ENCODE measurements at regions not wholly inside any gene's neighbourhood (a gene's known extent, or its start where the extent isn't known, plus 50 kb on each side); places are given as distances from the start of the nearest gene placed in this dataset.

DNA sequence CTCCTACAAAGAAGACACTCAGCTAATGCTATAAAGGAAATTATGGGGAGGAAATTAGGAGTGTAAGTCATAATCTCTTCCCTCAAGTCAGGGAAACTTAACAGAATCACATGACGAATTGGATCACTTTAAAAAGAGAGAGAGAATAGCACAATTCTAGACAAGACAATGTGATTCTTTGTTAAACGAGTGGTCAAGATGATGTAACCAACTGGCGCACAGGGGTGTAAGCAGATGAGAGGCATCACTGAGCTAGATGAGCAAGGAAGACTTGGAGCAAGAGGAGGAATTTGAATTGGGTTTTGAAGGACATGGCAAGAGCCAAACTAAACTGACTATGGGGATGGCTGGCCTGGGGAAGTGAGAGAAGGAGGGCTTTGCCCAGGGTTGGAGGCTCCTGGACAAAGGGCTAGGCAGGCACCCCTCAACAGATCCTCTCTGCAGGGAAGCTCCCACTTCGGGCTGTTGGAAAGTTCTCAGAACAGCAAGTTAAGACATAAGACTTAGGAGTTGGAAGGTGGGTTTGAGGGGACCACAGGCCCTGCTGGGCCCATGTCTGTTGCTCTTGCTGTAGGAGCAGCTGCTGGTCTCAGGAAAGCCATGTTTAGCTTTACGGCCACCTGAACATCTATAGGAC lies 123.9 kb upstream of the GRIK3 start:
- Histone ChIP-seq H2BK15ac (ENCODE audit: low read depth, low read length) (no peak overlapping the region), H2BK5ac (ENCODE audit: insufficient read length, low read length) (no peak overlapping the region), H2BK12ac (ENCODE audit: insufficient read length, low read depth, low read length) (no peak overlapping the region), H3K79me2 (ENCODE audit: insufficient read depth, low read length) (no peaks in the 10 kb centered on the region), H3K4me1 (ENCODE audit: insufficient read depth, low read length) (no peaks in the 10 kb centered on the region), H3K4me2 (ENCODE audit: insufficient read depth, insufficient read length, low read length) (no peak overlapping the region), H4K91ac (ENCODE audit: insufficient read length, low read depth, low read length) (no peak overlapping the region), H3K18ac (ENCODE audit: insufficient read length, low read depth, low read length) (no peak overlapping the region), H4K20me1 (ENCODE audit: control insufficient read depth, insufficient read depth, insufficient read length) (no peaks in the 10 kb centered on the region), H3K9me3 (ENCODE audit: control insufficient read depth, low read depth, low read length) (no peaks in the 10 kb centered on the region), H3K23ac (ENCODE audit: insufficient read length, low read depth, low read length) (no peak overlapping the region), H2BK20ac (ENCODE audit: low read depth, low read length, poor library complexity, severe bottlenecking) (no peak overlapping the region), H2BK120ac (ENCODE audit: low read depth, low read length, poor library complexity, severe bottlenecking) (no peak overlapping the region), H3K56ac (ENCODE audit: insufficient read length, low read depth, low read length) (no peak overlapping the region), H3K14ac (ENCODE audit: insufficient read depth, low read length) (no peak overlapping the region), H3T11ph (ENCODE audit: low read length) (no peak overlapping the region), H3K27me3 (ENCODE audit: insufficient read depth, low read length) (no peaks in the 10 kb centered on the region), H2AFZ (ENCODE audit: low read length) (no peak overlapping the region), H4K5ac (ENCODE audit: insufficient read length, low read depth, low read length) (no peak overlapping the region), H3K9ac (ENCODE audit: extremely low read depth, insufficient read length, low read length) (no peak overlapping the region), H3K79me1 (ENCODE audit: insufficient read depth, low read depth, low read length, poor library complexity, severe bottlenecking) (no peaks in the 10 kb centered on the region), H3K23me2 (ENCODE audit: insufficient read length, low read depth, low read length, poor library complexity, severe bottlenecking) (no peaks in the 10 kb centered on the region), H3K27ac (ENCODE audit: insufficient read length, low read depth, low read length) (no peak overlapping the region), H4K8ac (replicated peaks; ENCODE audit: insufficient read length, low read depth, low read length) (no peak overlapping the region), H2AK5ac (ENCODE audit: insufficient read length, low read length) (no peak overlapping the region), H3K4ac (ENCODE audit: low read depth, low read length) (no peak overlapping the region)
- no peak overlapping the region; a peak in 1 of 7 replicates for H3K27ac Mint-ChIP-seq
- H3K4me3 Mint-ChIP-seq = no peak overlapping the region
- peaks cover 10 to 19% of the 10 kb centered on the region in 2 experiments for H3K9me3 Mint-ChIP-seq
- H3K27me3 Mint-ChIP-seq (ENCODE audit: low read depth) = peaks cover 13% of the 10 kb centered on the region
- no peaks in the 10 kb centered on the region for H3K4me1 Mint-ChIP-seq
- WGBS (ENCODE audit: extremely low coverage, insufficient read length, low lambda C conversion rate) = no CpG with 5 or more reads among the region's 5 CpGs
- no peaks in the 10 kb centered on the region; a peak in 1 of 7 replicates for H3K36me3 Mint-ChIP-seq (ENCODE audit: insufficient read depth in 1 of 3, low read depth in 3 of 3)
- TF ChIP-seq, protein P1, sequence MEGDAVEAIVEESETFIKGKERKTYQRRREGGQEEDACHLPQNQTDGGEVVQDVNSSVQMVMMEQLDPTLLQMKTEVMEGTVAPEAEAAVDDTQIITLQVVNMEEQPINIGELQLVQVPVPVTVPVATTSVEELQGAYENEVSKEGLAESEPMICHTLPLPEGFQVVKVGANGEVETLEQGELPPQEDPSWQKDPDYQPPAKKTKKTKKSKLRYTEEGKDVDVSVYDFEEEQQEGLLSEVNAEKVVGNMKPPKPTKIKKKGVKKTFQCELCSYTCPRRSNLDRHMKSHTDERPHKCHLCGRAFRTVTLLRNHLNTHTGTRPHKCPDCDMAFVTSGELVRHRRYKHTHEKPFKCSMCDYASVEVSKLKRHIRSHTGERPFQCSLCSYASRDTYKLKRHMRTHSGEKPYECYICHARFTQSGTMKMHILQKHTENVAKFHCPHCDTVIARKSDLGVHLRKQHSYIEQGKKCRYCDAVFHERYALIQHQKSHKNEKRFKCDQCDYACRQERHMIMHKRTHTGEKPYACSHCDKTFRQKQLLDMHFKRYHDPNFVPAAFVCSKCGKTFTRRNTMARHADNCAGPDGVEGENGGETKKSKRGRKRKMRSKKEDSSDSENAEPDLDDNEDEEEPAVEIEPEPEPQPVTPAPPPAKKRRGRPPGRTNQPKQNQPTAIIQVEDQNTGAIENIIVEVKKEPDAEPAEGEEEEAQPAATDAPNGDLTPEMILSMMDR (conservative IDR thresholded peaks at IDR 0.05) = no peak
- no peak for DNase-seq

Measured in H9 (cell line).